ENCODE measurements at regions not wholly inside any gene's neighbourhood (a gene's known extent, or its start where the extent isn't known, plus 50 kb on each side); places are given as distances from the start of the nearest gene placed in this dataset.
A peak's percentile ranks its signal among the peaks of the same experiment; 100 is the strongest.
"Not testable (repeated sequence)": the region's sequence is repeated elsewhere in the genome, so short reads cannot be mapped to it uniquely, and the experiment has no call there.

DNA sequence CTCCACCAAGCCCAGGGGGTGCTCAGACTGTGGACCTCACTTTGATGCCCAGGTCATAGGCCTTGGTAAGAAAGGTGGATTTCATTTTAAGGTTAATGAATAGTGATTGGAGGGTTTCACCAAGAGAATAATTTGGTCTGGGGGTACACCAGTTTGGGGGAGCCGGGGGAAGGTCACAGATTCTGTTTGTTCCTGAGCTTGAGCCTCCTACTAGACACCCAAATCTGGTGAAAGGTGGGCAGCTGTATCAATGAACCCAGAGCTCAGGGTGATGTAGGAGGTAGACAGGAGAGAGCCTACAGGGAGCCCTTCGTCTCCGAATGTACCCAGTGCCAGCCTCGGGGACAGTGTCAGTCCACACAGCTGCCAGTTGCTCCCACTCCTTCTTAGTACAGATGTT lies 63.7 kb upstream of the ATP12A start:
- Histone ChIP-seq H3K9me2 (ENCODE audit: insufficient read depth) (no peaks in the 10 kb centered on the region), H3K27me3 (replicated peaks; ENCODE audit: insufficient read depth) (no peaks in the 10 kb centered on the region), H3K9me3 (ENCODE audit: low read depth) (no peaks in the 10 kb centered on the region), H3K36me3 (ENCODE audit: low read depth) (no peaks in the 10 kb centered on the region), H3K27ac (no peak overlapping the region), H3K4me3 (no peak overlapping the region), H3K4me2 (ENCODE audit: unreplicated experiment) (no peak overlapping the region), H3K4me1 (ENCODE audit: insufficient read depth) (no peaks in the 10 kb centered on the region), H3F3A (ENCODE audit: insufficient read depth) (no peaks in the 10 kb centered on the region), H3K9ac (no peak overlapping the region), H4K20me1 (ENCODE audit: insufficient read depth) (no peaks in the 10 kb centered on the region), H2AFZ (no peak overlapping the region), H3K79me2 (ENCODE audit: insufficient read depth) (no peaks in the 10 kb centered on the region)
- no peak for DNase-seq
- TF ChIP-seq EZH2 (IDR thresholded peaks at IDR 0.05; ENCODE audit: insufficient read depth, poor library complexity, severe bottlenecking) (no peak), EZH2phosphoT487 (IDR thresholded peaks at IDR 0.05; ENCODE audit: insufficient read depth, low read depth) (no peak)
- 60 to 68% methylated on average over 4 of the region's 4 CpGs for WGBS, 2 experiments (ENCODE audit: low coverage in 1 of 2, low lambda C conversion rate in 2 of 2, missing lambda C conversion rate in 2 of 2)
- in situ Hi-C loops (cut with MboI): no loop called here

DNA sequence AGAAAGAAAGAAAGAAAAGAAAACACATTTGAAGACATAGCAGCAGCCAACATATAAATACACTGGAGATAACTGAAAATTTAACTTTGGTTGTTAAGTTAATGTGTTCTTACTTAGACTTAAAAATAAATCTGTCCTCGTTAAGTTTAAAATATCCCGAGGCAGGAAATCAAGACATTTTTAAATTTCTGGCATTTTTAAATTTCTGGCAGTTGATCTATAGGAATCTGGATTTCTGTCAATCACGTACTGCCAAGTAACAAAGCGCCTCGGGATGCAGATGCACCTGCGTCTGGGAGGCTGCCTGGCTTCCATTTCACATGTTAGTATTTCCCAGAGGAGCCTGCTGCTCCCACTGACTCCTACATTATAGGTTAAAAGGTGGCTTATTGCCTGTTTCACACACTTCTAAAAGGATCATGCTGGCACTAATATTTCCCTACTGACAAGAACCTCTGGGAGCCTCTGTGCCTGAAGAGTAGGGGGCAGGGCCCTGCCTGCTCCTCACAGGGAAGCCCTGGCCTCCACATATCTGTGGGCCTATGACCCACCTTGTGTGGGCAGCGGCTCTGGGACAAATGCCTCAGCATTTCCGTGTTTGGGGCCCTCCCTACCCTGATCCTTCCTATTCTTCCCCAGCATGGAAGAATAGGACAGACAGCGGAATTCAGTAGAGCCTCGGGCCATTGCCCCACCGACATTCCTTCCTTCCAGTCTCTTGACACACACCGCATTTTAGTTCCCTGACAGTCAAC lies 62.8 kb upstream of the ATP12A start:
- no peak overlapping the region for H2AFZ ChIP-seq
- in situ Hi-C loops (cut with MboI): no loop called here
- H3K4me2 ChIP-seq (ENCODE audit: unreplicated experiment): no peak overlapping the region
- no peak for DNase-seq
- no peaks in the 10 kb centered on the region for H3K4me1 ChIP-seq (ENCODE audit: insufficient read depth)
- H3K9ac ChIP-seq: no peak overlapping the region
- 62 to 68% methylated on average over 12 of the region's 12 CpGs for WGBS, 2 experiments (ENCODE audit: low coverage in 1 of 2, low lambda C conversion rate in 2 of 2, missing lambda C conversion rate in 2 of 2)
- no peaks in the 10 kb centered on the region for H3F3A ChIP-seq (ENCODE audit: insufficient read depth)
- H3K79me2 ChIP-seq (ENCODE audit: insufficient read depth): no peaks in the 10 kb centered on the region
- no peak overlapping the region for H3K4me3 ChIP-seq
- H4K20me1 ChIP-seq (ENCODE audit: insufficient read depth): no peaks in the 10 kb centered on the region
- H3K36me3 ChIP-seq (ENCODE audit: low read depth): no peaks in the 10 kb centered on the region
- no peaks in the 10 kb centered on the region for H3K9me3 ChIP-seq (ENCODE audit: low read depth)
- no peaks in the 10 kb centered on the region for H3K9me2 ChIP-seq (ENCODE audit: insufficient read depth)
- H3K27me3 ChIP-seq (replicated peaks; ENCODE audit: insufficient read depth): no peaks in the 10 kb centered on the region
- H3K27ac ChIP-seq: no peak overlapping the region
- TF ChIP-seq EZH2phosphoT487 (IDR thresholded peaks at IDR 0.05; ENCODE audit: insufficient read depth, low read depth) (no peak), EZH2 (IDR thresholded peaks at IDR 0.05; ENCODE audit: insufficient read depth, poor library complexity, severe bottlenecking) (no peak)

GRCh38 chr13:24618011-24618955 lies 61.9 kb upstream of the ATP12A start:
- WGBS, 2 experiments (ENCODE audit: low coverage in 1 of 2, low lambda C conversion rate in 2 of 2, missing lambda C conversion rate in 2 of 2): 76 to 78% methylated on average over 15 of the region's 15 CpGs
- no peaks in the 10 kb centered on the region for H3K36me3 ChIP-seq (ENCODE audit: low read depth)
- H2AFZ ChIP-seq: peak overlapping the region; percentile 53
- DNase-seq: no peak
- H3K9ac ChIP-seq: no peak overlapping the region
- H3K9me3 ChIP-seq (ENCODE audit: low read depth): no peaks in the 10 kb centered on the region
- no peak overlapping the region for H3K4me3 ChIP-seq
- no peaks in the 10 kb centered on the region for H3K27me3 ChIP-seq (replicated peaks; ENCODE audit: insufficient read depth)
- no peaks in the 10 kb centered on the region for H3K9me2 ChIP-seq (ENCODE audit: insufficient read depth)
- no peak overlapping the region for H3K27ac ChIP-seq
- no peak overlapping the region for H3K4me2 ChIP-seq (ENCODE audit: unreplicated experiment)
- no peaks in the 10 kb centered on the region for H3F3A ChIP-seq (ENCODE audit: insufficient read depth)
- no peaks in the 10 kb centered on the region for H4K20me1 ChIP-seq (ENCODE audit: insufficient read depth)
- no peak for TF ChIP-seq EZH2 (IDR thresholded peaks at IDR 0.05; ENCODE audit: insufficient read depth, poor library complexity, severe bottlenecking)
- no peak for TF ChIP-seq EZH2phosphoT487 (IDR thresholded peaks at IDR 0.05; ENCODE audit: insufficient read depth, low read depth)
- H3K79me2 ChIP-seq (ENCODE audit: insufficient read depth): no peaks in the 10 kb centered on the region
- no peaks in the 10 kb centered on the region for H3K4me1 ChIP-seq (ENCODE audit: insufficient read depth)
- in situ Hi-C loops (cut with MboI): no loop called here

DNA sequence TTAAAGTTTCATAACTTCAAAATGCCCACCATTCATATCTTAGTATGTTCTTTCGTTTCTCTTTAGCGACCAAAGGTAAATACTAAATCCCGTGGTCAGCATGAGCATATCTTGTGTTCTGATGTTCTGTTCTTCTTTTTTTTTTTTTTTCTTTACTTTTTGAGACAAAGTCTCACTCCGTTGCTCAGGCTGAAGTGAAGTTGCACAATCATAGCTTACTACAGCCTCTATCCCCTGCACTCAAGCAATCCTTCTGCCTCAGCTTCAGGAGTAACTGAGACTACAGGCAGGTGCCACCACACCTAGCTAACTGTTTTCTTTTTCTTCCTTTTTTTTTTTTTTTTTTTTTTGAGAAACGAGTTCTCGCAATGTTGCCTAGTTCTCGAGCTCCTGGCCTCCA lies 60.9 kb upstream of the ATP12A start:
- WGBS, 2 experiments (ENCODE audit: low coverage in 1 of 2, low lambda C conversion rate in 2 of 2, missing lambda C conversion rate in 2 of 2): 81% methylated on average over 7 of the region's 7 CpGs
- H3K4me1 ChIP-seq (ENCODE audit: insufficient read depth): no peaks in the 10 kb centered on the region
- TF ChIP-seq EZH2 (IDR thresholded peaks at IDR 0.05; ENCODE audit: insufficient read depth, poor library complexity, severe bottlenecking) (no peak), EZH2phosphoT487 (IDR thresholded peaks at IDR 0.05; ENCODE audit: insufficient read depth, low read depth) (no peak)
- H2AFZ ChIP-seq: no peak overlapping the region
- no peaks in the 10 kb centered on the region for H3K9me3 ChIP-seq (ENCODE audit: low read depth)
- no peaks in the 10 kb centered on the region for H4K20me1 ChIP-seq (ENCODE audit: insufficient read depth)
- H3K79me2 ChIP-seq (ENCODE audit: insufficient read depth): no peaks in the 10 kb centered on the region
- H3K36me3 ChIP-seq (ENCODE audit: low read depth): no peaks in the 10 kb centered on the region
- no peak overlapping the region for H3K4me3 ChIP-seq
- DNase-seq: no peak
- no peak overlapping the region for H3K4me2 ChIP-seq (ENCODE audit: unreplicated experiment)
- H3K9ac ChIP-seq: no peak overlapping the region
- no peaks in the 10 kb centered on the region for H3K27me3 ChIP-seq (replicated peaks; ENCODE audit: insufficient read depth)
- no peak overlapping the region for H3K27ac ChIP-seq
- H3K9me2 ChIP-seq (ENCODE audit: insufficient read depth): no peaks in the 10 kb centered on the region
- H3F3A ChIP-seq (ENCODE audit: insufficient read depth): no peaks in the 10 kb centered on the region
- in situ Hi-C loops (cut with MboI): no loop called here

- H2AFZ ChIP-seq; H3K9me2 ChIP-seq (ENCODE audit: insufficient read depth); DNase-seq; H3K79me2 ChIP-seq (ENCODE audit: insufficient read depth); H4K20me1 ChIP-seq (ENCODE audit: insufficient read depth); H3K9me3 ChIP-seq (ENCODE audit: low read depth); H3K27ac ChIP-seq; in situ Hi-C loops (cut with MboI); H3K4me1 ChIP-seq (ENCODE audit: insufficient read depth); H3K4me2 ChIP-seq (ENCODE audit: unreplicated experiment); H3F3A ChIP-seq (ENCODE audit: insufficient read depth); H3K9ac ChIP-seq; H3K4me3 ChIP-seq; H3K27me3 ChIP-seq (replicated peaks; ENCODE audit: insufficient read depth); H3K36me3 ChIP-seq (ENCODE audit: low read depth): not testable (repeated sequence)
- WGBS, 2 experiments (ENCODE audit: low coverage in 1 of 2, low lambda C conversion rate in 2 of 2, missing lambda C conversion rate in 2 of 2): 62 to 72% methylated on average over 8 of the region's 8 CpGs
Measured at GRCh38 chr13:24622481-24623148, 57.6 kb upstream of the ATP12A start.

Measured in GM23248 (cell line).